HUES64 (cell line): ENCODE measurements at regions not wholly inside any gene's neighbourhood (a gene's known extent, or its start where the extent isn't known, plus 50 kb on each side); places are given as distances from the start of the nearest gene placed in this dataset.
"Not testable (repeated sequence)": the region's sequence is repeated elsewhere in the genome, so short reads cannot be mapped to it uniquely, and the experiment has no call there.

Experiments
- H3K27ac ChIP-seq: 2 replicates; pipeline ENCODE4 v1.7.0; 2013; ENCODE audit warnings: low read depth, low read length, inconsistent platforms
- H3K27me3 ChIP-seq: 2 replicates; pipeline ENCODE4 v1.6.1; 2013; ENCODE audit warnings: mild to moderate bottlenecking, low read length; ENCODE audit not compliant: insufficient read depth
- H3K36me3 ChIP-seq: 2 replicates; pipeline ENCODE4 v1.6.1; 2013; ENCODE audit warnings: mild to moderate bottlenecking, low read length; ENCODE audit not compliant: insufficient read depth
- H3K4me1 ChIP-seq: 2 replicates; pipeline ENCODE4 v1.6.1; 2013; ENCODE audit warnings: mild to moderate bottlenecking, low read length, moderate library complexity; ENCODE audit not compliant: insufficient read depth
- H3K4me3 ChIP-seq: 2 replicates; pipeline ENCODE4 v1.5.1; 2013; ENCODE audit warnings: mild to moderate bottlenecking, low read length, moderate library complexity
- H3K9ac ChIP-seq: 2 replicates; pipeline ENCODE4 v1.6.1; 2013; ENCODE audit warnings: mild to moderate bottlenecking, low read depth, low read length
- H3K9me3 ChIP-seq: 2 replicates; pipeline ENCODE4 v1.6.1; 2013; ENCODE audit warnings: low read depth, low read length; ENCODE audit not compliant: insufficient read depth
- WGBS: fragments of 150-250, 120-280 bp; methylation state at CpG from one replicate; pipeline ENCODE4 v1.1.7; 2013; ENCODE audit warnings: missing lambda C conversion rate; 5-methylcytosine and 5-hydroxymethylcytosine counted together

- no peaks in the 10 kb centered on the region for H3K36me3 ChIP-seq
- H3K9me3 ChIP-seq, result no peaks in the 10 kb centered on the region
- 92% methylated on average over 8 of the region's 8 CpGs for WGBS
- no peaks in the 10 kb centered on the region for H3K27me3 ChIP-seq
- H3K4me1 ChIP-seq, result peaks cover 10% of the 10 kb centered on the region; the same call in 1 of the 2 replicates
- H3K27ac ChIP-seq, result no peak overlapping the region
- H3K9ac ChIP-seq, result no peak overlapping the region
- no peak overlapping the region for H3K4me3 ChIP-seq
These were observed 330.0 kb downstream of the ANTXR2 start for GRCh38 chr4:79743014-79743413.

GRCh38 chr4:79739912-79740311, 331.9 kb upstream of the GK2 start:
- H3K36me3 ChIP-seq, result no peaks in the 10 kb centered on the region
- no peak overlapping the region for H3K4me3 ChIP-seq
- H3K27me3 ChIP-seq, result no peaks in the 10 kb centered on the region
- 96% methylated on average over 2 of the region's 3 CpGs for WGBS
- peaks cover 10% of the 10 kb centered on the region; the same call in 1 of the 2 replicates for H3K4me1 ChIP-seq
- H3K27ac ChIP-seq, result no peak overlapping the region
- H3K9me3 ChIP-seq, result no peaks in the 10 kb centered on the region
- no peak overlapping the region for H3K9ac ChIP-seq

- no peak overlapping the region for H3K27ac ChIP-seq
- H3K36me3 ChIP-seq, result no peaks in the 10 kb centered on the region
- no peaks in the 10 kb centered on the region for H3K27me3 ChIP-seq
- H3K4me1 ChIP-seq, result no peaks in the 10 kb centered on the region
- WGBS, result 78% methylated on average over 15 of the region's 15 CpGs
- H3K4me3 ChIP-seq, result no peak overlapping the region
- H3K9me3 ChIP-seq, result peaks cover 6% of the 10 kb centered on the region; the same call in 1 of the 2 replicates
- no peak overlapping the region for H3K9ac ChIP-seq
These were observed 315.5 kb upstream of the GK2 start for GRCh38 chr4:79723507-79723906.

GRCh38 chr4:79700356-79700755, 292.3 kb upstream of the GK2 start:
- no peaks in the 10 kb centered on the region for H3K27me3 ChIP-seq
- no peaks in the 10 kb centered on the region for H3K4me1 ChIP-seq
- H3K4me3 ChIP-seq, result no peak overlapping the region
- no peak overlapping the region for H3K9ac ChIP-seq
- H3K36me3 ChIP-seq, result no peaks in the 10 kb centered on the region
- H3K9me3 ChIP-seq, result no peaks in the 10 kb centered on the region
- H3K27ac ChIP-seq, result no peak overlapping the region

- WGBS, result 94% methylated on average over 3 of the region's 4 CpGs
- no peak overlapping the region for H3K4me3 ChIP-seq
These were observed 289.4 kb upstream of the GK2 start for GRCh38 chr4:79697444-79697843.

GRCh38 chr4:79696534-79696933, 288.5 kb upstream of the GK2 start:
- H3K27ac ChIP-seq, H3K4me3 ChIP-seq, H3K9ac ChIP-seq, H3K4me1 ChIP-seq, H3K36me3 ChIP-seq, H3K27me3 ChIP-seq, H3K9me3 ChIP-seq: not testable (repeated sequence)
- 94% methylated on average over 3 of the region's 3 CpGs for WGBS

More at GRCh38 chr4:79697444-79697843, 289.4 kb upstream of the GK2 start:
- peaks cover 4% of the 10 kb centered on the region; the same call in 1 of the 2 replicates for H3K9me3 ChIP-seq
- no peak overlapping the region for H3K27ac ChIP-seq
- no peak overlapping the region for H3K9ac ChIP-seq
- H3K27me3 ChIP-seq, result no peaks in the 10 kb centered on the region
- H3K36me3 ChIP-seq, result no peaks in the 10 kb centered on the region
- no peaks in the 10 kb centered on the region for H3K4me1 ChIP-seq

GRCh38 chr4:79695848-79696247, 287.8 kb upstream of the GK2 start:
- no peak overlapping the region for H3K27ac ChIP-seq
- H3K4me1 ChIP-seq, result no peaks in the 10 kb centered on the region
- no peak overlapping the region for H3K4me3 ChIP-seq
- H3K9ac ChIP-seq, result no peak overlapping the region
- H3K9me3 ChIP-seq, result peaks cover 4% of the 10 kb centered on the region; the same call in 1 of the 2 replicates
- no peaks in the 10 kb centered on the region for H3K36me3 ChIP-seq
- H3K27me3 ChIP-seq, result no peaks in the 10 kb centered on the region
- WGBS, result 83% methylated on average over 3 of the region's 3 CpGs

GRCh38 chr4:79689740-79690139, 281.7 kb upstream of the GK2 start:
- Histone ChIP-seq H3K9ac (no peak overlapping the region), H3K4me3 (no peak overlapping the region), H3K36me3 (no peaks in the 10 kb centered on the region), H3K27ac (no peak overlapping the region), H3K9me3 (peaks cover 4% of the 10 kb centered on the region; the same call in 1 of the 2 replicates), H3K4me1 (no peaks in the 10 kb centered on the region), H3K27me3 (no peaks in the 10 kb centered on the region)
- WGBS, result 98% methylated on average over 2 of the region's 3 CpGs

GRCh38 chr4:79688691-79689090, 280.7 kb upstream of the GK2 start:
- H3K9me3 ChIP-seq, result no peaks in the 10 kb centered on the region; the same call in 1 of the 2 replicates
- H3K36me3 ChIP-seq, result no peaks in the 10 kb centered on the region
- no peaks in the 10 kb centered on the region for H3K27me3 ChIP-seq
- no peak overlapping the region for H3K9ac ChIP-seq
- H3K4me1 ChIP-seq, result no peaks in the 10 kb centered on the region
- H3K4me3 ChIP-seq, result no peak overlapping the region
- no peak overlapping the region for H3K27ac ChIP-seq

- 94% methylated on average over 2 of the region's 2 CpGs for WGBS
- H3K36me3 ChIP-seq, result no peaks in the 10 kb centered on the region
- H3K27ac ChIP-seq, result no peak overlapping the region
- no peak overlapping the region for H3K4me3 ChIP-seq
- H3K9me3 ChIP-seq, result no peaks in the 10 kb centered on the region
- no peaks in the 10 kb centered on the region for H3K27me3 ChIP-seq
- H3K9ac ChIP-seq, result no peak overlapping the region
- H3K4me1 ChIP-seq, result no peaks in the 10 kb centered on the region
These were observed 279.0 kb upstream of the GK2 start for GRCh38 chr4:79687006-79687405.

- H3K36me3 ChIP-seq, result no peaks in the 10 kb centered on the region
- H3K9me3 ChIP-seq, result no peaks in the 10 kb centered on the region
- WGBS, result 92% methylated on average over 2 of the region's 2 CpGs
- no peak overlapping the region for H3K27ac ChIP-seq
- no peaks in the 10 kb centered on the region for H3K4me1 ChIP-seq
- H3K4me3 ChIP-seq, result no peak overlapping the region
- H3K9ac ChIP-seq, result no peak overlapping the region
- no peaks in the 10 kb centered on the region for H3K27me3 ChIP-seq
These were observed 277.5 kb upstream of the GK2 start for GRCh38 chr4:79685542-79685941.

- Histone ChIP-seq H3K4me1 (no peaks in the 10 kb centered on the region), H3K27ac (no peak overlapping the region), H3K9ac (no peak overlapping the region), H3K4me3 (no peak overlapping the region), H3K36me3 (no peaks in the 10 kb centered on the region), H3K27me3 (no peaks in the 10 kb centered on the region), H3K9me3 (no peaks in the 10 kb centered on the region)
- 95% methylated on average over 3 of the region's 3 CpGs for WGBS
These were observed 276.5 kb upstream of the GK2 start for GRCh38 chr4:79684516-79684915.
